Esophagus (tissue), 2 donors: ENCODE measurements at regions not wholly inside any gene's neighbourhood (a gene's known extent, or its start where the extent isn't known, plus 50 kb on each side); places are given as distances from the start of the nearest gene placed in this dataset.
A peak's percentile ranks its signal among the peaks of the same experiment; 100 is the strongest.

ENCODE experiments used
- H3K27ac ChIP-seq, 2 donors: one replicate each; pipeline ENCODE4 v1.5.1; 2013; ENCODE audit warnings: low read depth in 2 of 2, mild to moderate bottlenecking in 2 of 2, inconsistent platforms in 1 of 2, low read length in 1 of 2, moderate library complexity in 1 of 2
- H3K27me3 ChIP-seq, 2 donors: one replicate each; pipeline ENCODE4 v1.6.1; 2013; ENCODE audit warnings: low read length in 2 of 2, control low read depth in 1 of 2, mild to moderate bottlenecking in 1 of 2; ENCODE audit not compliant: insufficient read depth in 2 of 2, control insufficient read depth in 1 of 2
- H3K36me3 ChIP-seq, 2 donors: one replicate each; pipeline ENCODE4 v1.6.1; 2013; ENCODE audit warnings: low read length in 1 of 2; ENCODE audit not compliant: control insufficient read depth in 2 of 2, insufficient read depth in 2 of 2
- H3K4me1 ChIP-seq, 2 donors: one replicate each; pipeline ENCODE4 v1.6.1; 2013; ENCODE audit warnings: low read length in 1 of 2; ENCODE audit not compliant: control insufficient read depth in 2 of 2, insufficient read depth in 2 of 2
- H3K4me3 ChIP-seq, 2 donors: one replicate each; pipeline ENCODE4 v1.5.1; 2013; ENCODE audit warnings: low read length in 2 of 2, mild to moderate bottlenecking in 2 of 2, low read depth in 1 of 2, moderate library complexity in 1 of 2
- H3K9me3 ChIP-seq, 2 donors: one replicate each; pipeline ENCODE4 v1.6.1; 2013; ENCODE audit warnings: mild to moderate bottlenecking in 2 of 2, low read depth in 1 of 2, low read length in 1 of 2, moderate library complexity in 1 of 2; ENCODE audit not compliant: control insufficient read depth in 2 of 2, insufficient read depth in 1 of 2
- WGBS, 2 donors: extraction: QIAGEN DNeasy Blood & Tissue Kit; methylation state at CpG; one replicate each; pipeline ENCODE4 v1.1.7; 2013; 5-methylcytosine and 5-hydroxymethylcytosine counted together
- donor health status: healthy with polysubstance abuse.
- donor health status: Bipolar disorder and iron deficiency.

DNA sequence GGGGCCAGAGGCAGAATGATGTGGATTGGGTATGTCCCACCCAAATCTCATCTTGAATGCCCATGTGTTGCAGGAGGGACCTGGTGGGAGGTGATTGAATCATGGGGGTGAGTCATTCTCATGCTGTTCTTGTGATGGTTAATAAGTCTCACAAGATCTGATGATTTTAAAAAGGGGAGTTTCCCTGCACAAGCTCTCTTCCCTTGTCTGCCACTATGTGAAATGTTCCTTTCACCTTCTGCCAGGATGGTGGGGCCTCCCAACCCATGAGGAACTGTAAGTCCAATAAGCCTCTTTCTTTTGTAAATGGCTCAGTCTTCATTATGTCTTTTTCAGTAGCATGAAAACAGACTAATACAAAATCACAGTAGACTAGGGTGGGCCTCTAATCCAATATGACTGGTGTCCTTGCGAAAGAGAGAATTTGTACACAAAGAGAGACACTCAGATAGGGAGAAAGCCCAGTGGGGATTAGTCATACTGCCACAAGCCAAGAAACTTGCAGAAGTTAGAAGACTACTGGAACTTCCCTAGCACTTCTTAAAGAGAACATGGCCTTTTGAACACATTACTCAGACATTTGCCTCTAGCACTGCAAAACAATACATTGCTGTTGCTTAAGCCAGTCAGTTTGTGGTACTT is 68.4 kb downstream of the ANXA1 start:
- H3K4me3 ChIP-seq: no peak overlapping the region
- no peaks in the 10 kb centered on the region for H3K4me1 ChIP-seq
- 33 to 42% methylated on average over 1 of the region's 1 CpG for WGBS, 2 donors
- H3K9me3 ChIP-seq: peaks cover 0 to 4% of the 10 kb centered on the region in 2 donors
- H3K27ac ChIP-seq: peak overlapping the region in 1 of 2 donors; percentile 49
- no peaks in the 10 kb centered on the region for H3K27me3 ChIP-seq
- no peaks in the 10 kb centered on the region for H3K36me3 ChIP-seq

DNA sequence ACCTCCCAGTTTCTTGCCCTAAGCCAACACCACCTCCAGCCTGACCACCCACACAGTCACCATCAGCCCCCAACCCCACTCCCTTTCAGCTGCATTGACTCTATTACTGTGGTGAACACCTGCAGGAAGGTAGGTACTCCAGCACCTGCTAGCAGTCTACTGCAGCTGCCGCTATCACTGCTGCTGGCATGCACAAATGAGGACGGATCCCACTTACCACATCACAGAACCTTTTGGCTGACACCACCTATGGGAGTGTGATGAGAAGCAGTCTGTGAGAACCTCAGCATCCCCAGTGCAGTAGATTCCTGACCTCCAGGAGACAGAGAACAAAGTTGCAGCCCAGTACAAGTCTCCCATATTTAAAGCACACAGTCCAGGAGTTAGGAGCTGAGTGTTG is 71.9 kb downstream of the ANXA1 start:
- Histone ChIP-seq H3K27me3 (no peaks in the 10 kb centered on the region), H3K9me3 (peaks cover 0 to 4% of the 10 kb centered on the region in 2 donors), H3K36me3 (no peaks in the 10 kb centered on the region), H3K4me3 (no peak overlapping the region), H3K4me1 (no peaks in the 10 kb centered on the region), H3K27ac (no peak overlapping the region)
- 75 to 81% methylated on average over 2 of the region's 2 CpGs for WGBS, 2 donors

DNA sequence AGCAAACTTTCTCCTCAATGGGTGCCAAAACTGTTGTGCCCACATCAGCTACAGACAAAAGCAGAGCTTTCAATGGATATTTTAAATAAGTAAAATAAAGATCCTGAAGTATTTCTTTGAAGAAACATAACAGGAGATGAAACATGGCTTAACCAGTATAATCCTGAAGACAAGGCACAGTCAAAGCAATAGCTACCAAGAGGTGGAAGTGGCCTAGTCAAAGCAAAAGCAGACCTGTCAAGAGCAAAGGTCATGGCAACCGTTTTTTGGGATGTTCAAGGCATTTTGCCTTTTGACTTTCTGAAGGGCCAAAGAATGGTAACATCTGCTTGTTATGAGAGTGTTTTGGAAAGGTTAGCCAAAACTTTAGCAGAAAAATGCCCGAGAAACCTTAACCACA is 77.9 kb downstream of the ANXA1 start:
- Histone ChIP-seq H3K9me3 (no peaks in the 10 kb centered on the region), H3K4me3 (no peak overlapping the region), H3K4me1 (no peaks in the 10 kb centered on the region), H3K27ac (no peak overlapping the region), H3K36me3 (no peaks in the 10 kb centered on the region), H3K27me3 (no peaks in the 10 kb centered on the region)
- WGBS, 2 donors: 61 to 67% methylated on average over 2 of the region's 2 CpGs

DNA sequence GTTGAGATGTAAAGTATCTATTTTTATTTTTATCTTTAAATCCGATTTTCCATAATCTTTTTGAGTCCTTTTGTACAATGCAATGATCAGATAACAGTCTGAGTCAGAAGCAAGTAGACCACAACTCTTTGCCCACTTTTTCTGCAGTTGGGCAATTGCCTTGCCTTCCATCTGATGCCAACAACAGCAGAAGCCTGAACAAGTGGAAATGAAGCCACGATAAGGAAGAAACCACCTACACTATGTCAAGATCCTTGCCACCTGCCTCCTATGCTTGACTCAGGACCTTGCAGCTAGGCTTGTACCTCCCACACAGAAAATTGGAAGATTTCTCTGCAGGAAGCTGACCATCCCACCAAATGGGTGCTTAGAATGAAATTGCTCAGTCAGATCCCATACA is 78.6 kb downstream of the ANXA1 start:
- no peaks in the 10 kb centered on the region for H3K9me3 ChIP-seq
- WGBS, 2 donors: 50 to 56% methylated on average over 2 of the region's 2 CpGs
- H3K27ac ChIP-seq: no peak overlapping the region
- no peak overlapping the region for H3K4me3 ChIP-seq
- H3K36me3 ChIP-seq: no peaks in the 10 kb centered on the region
- no peaks in the 10 kb centered on the region for H3K4me1 ChIP-seq
- H3K27me3 ChIP-seq: no peaks in the 10 kb centered on the region

- Histone ChIP-seq H3K9me3 (no peaks in the 10 kb centered on the region), H3K4me3 (no peak overlapping the region), H3K27me3 (no peaks in the 10 kb centered on the region), H3K36me3 (no peaks in the 10 kb centered on the region), H3K4me1 (no peaks in the 10 kb centered on the region), H3K27ac (no peak overlapping the region)
Measured at GRCh38 chr9:73231203-73231602, 79.5 kb downstream of the ANXA1 start.

- no peak overlapping the region for H3K27ac ChIP-seq
- H3K4me3 ChIP-seq: no peak overlapping the region
- H3K36me3 ChIP-seq: no peaks in the 10 kb centered on the region
- no peaks in the 10 kb centered on the region for H3K9me3 ChIP-seq
- 77 to 79% methylated on average over 6 of the region's 6 CpGs for WGBS, 2 donors
- no peaks in the 10 kb centered on the region for H3K4me1 ChIP-seq
- no peaks in the 10 kb centered on the region for H3K27me3 ChIP-seq
Measured at GRCh38 chr9:73233359-73234007, 81.8 kb downstream of the ANXA1 start.

GRCh38 chr9:73234008-73234360 is 82.3 kb downstream of the ANXA1 start:
- 93 to 94% methylated on average over 1 of the region's 1 CpG for WGBS, 2 donors
- H3K9me3 ChIP-seq: no peaks in the 10 kb centered on the region
- no peaks in the 10 kb centered on the region for H3K4me1 ChIP-seq
- no peaks in the 10 kb centered on the region for H3K36me3 ChIP-seq
- no peaks in the 10 kb centered on the region for H3K27me3 ChIP-seq
- no peak overlapping the region for H3K4me3 ChIP-seq
- H3K27ac ChIP-seq: no peak overlapping the region

GRCh38 chr9:73237140-73237539 is 85.5 kb downstream of the ANXA1 start:
- Histone ChIP-seq H3K4me1 (no peaks in the 10 kb centered on the region), H3K27me3 (no peaks in the 10 kb centered on the region), H3K9me3 (no peaks in the 10 kb centered on the region), H3K4me3 (no peak overlapping the region), H3K36me3 (no peaks in the 10 kb centered on the region), H3K27ac (no peak overlapping the region)
- 52 to 56% methylated on average over 1 of the region's 1 CpG for WGBS, 2 donors

DNA sequence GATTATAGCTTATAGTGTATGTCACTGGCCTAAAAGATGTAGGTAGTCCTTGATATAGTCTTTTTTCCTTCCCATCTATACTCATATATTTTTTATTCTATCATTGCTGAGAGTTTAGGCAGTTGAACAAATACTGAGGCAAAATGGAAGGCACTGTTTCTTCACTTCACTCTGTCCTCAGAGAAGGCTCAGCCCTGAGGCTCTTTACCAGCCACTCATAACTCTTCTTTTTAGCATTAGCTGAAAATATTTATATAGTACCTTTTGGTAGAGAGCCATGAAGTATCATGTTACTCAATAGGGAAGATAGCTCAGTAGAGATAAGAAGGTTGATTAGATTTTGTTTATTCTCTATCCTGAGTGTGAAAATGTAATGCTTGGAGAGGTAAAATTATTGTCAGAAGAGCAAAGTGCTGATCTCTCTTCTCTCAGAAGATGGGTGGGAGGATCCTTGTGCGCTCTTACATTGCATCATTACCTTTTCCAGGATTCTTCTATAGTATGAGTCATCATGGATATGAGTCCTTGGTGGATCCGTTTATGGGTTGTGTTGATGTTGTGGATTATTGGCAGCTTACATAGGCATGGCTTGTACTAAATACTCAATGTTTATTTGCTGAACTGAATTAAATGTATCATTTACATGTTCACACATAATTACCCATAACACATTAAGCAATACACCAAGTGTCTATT is 88.1 kb downstream of the ANXA1 start:
- Histone ChIP-seq H3K4me1 (no peaks in the 10 kb centered on the region), H3K9me3 (no peaks in the 10 kb centered on the region), H3K27ac (no peak overlapping the region), H3K4me3 (no peak overlapping the region), H3K27me3 (no peaks in the 10 kb centered on the region), H3K36me3 (no peaks in the 10 kb centered on the region)
- 69 to 74% methylated on average over 2 of the region's 2 CpGs for WGBS, 2 donors

GRCh38 chr9:73243078-73243477 is 91.4 kb downstream of the ANXA1 start:
- Histone ChIP-seq H3K4me1 (no peaks in the 10 kb centered on the region), H3K27me3 (no peaks in the 10 kb centered on the region), H3K9me3 (no peaks in the 10 kb centered on the region), H3K36me3 (no peaks in the 10 kb centered on the region), H3K27ac (no peak overlapping the region), H3K4me3 (no peak overlapping the region)
- WGBS, 2 donors: 72% methylated on average over 2 of the region's 2 CpGs
